ENCODE measurements at regions not wholly inside any gene's neighbourhood (a gene's known extent, or its start where the extent isn't known, plus 50 kb on each side); places are given as distances from the start of the nearest gene placed in this dataset.

- no peaks in the 10 kb centered on the region for H3K9me3 Mint-ChIP-seq
- no peaks in the 10 kb centered on the region for H3K4me1 Mint-ChIP-seq
- H3K27ac Mint-ChIP-seq = no peak overlapping the region
- DNase-seq = no peak
- no peak for ATAC-seq
- H3K4me3 Mint-ChIP-seq = no peak overlapping the region
- no peaks in the 10 kb centered on the region for H3K27me3 Mint-ChIP-seq
- H3K36me3 Mint-ChIP-seq (ENCODE audit: low read depth) = no peaks in the 10 kb centered on the region
Observed at GRCh38 chr7:8906396-8907075, 473.1 kb downstream of the NXPH1 start.

GRCh38 chr7:8908889-8909288 is 475.5 kb downstream of the NXPH1 start:
- no peak for DNase-seq
- H3K9me3 Mint-ChIP-seq = no peaks in the 10 kb centered on the region
- no peaks in the 10 kb centered on the region for H3K36me3 Mint-ChIP-seq (ENCODE audit: low read depth)
- no peaks in the 10 kb centered on the region for H3K4me1 Mint-ChIP-seq
- ATAC-seq = no peak
- no peak overlapping the region for H3K27ac Mint-ChIP-seq
- no peaks in the 10 kb centered on the region for H3K27me3 Mint-ChIP-seq
- no peak overlapping the region for H3K4me3 Mint-ChIP-seq

- Mint-ChIP-seq H3K27ac (no peak overlapping the region), H3K36me3 (ENCODE audit: low read depth) (no peaks in the 10 kb centered on the region), H3K4me3 (no peak overlapping the region), H3K4me1 (no peaks in the 10 kb centered on the region), H3K27me3 (no peaks in the 10 kb centered on the region), H3K9me3 (no peaks in the 10 kb centered on the region)
- ATAC-seq (no peak), DNase-seq (no peak)
Observed at GRCh38 chr7:8913682-8914081, 480.3 kb downstream of the NXPH1 start.

- ATAC-seq (no peak), DNase-seq (no peak)
- Mint-ChIP-seq H3K36me3 (ENCODE audit: low read depth) (no peaks in the 10 kb centered on the region), H3K4me1 (no peaks in the 10 kb centered on the region), H3K9me3 (peaks cover 15% of the 10 kb centered on the region), H3K27me3 (no peaks in the 10 kb centered on the region), H3K27ac (no peak overlapping the region), H3K4me3 (no peak overlapping the region)
Observed at GRCh38 chr7:8921807-8922206, 488.4 kb downstream of the NXPH1 start.

GRCh38 chr7:8922726-8923125 is 489.3 kb downstream of the NXPH1 start:
- no peak overlapping the region for H3K27ac Mint-ChIP-seq
- no peaks in the 10 kb centered on the region for H3K4me1 Mint-ChIP-seq
- no peaks in the 10 kb centered on the region for H3K27me3 Mint-ChIP-seq
- ATAC-seq (no peak), DNase-seq (no peak)
- H3K9me3 Mint-ChIP-seq = peaks cover 15% of the 10 kb centered on the region
- H3K4me3 Mint-ChIP-seq = no peak overlapping the region
- no peaks in the 10 kb centered on the region for H3K36me3 Mint-ChIP-seq (ENCODE audit: low read depth)

- no peaks in the 10 kb centered on the region for H3K4me1 Mint-ChIP-seq
- H3K4me3 Mint-ChIP-seq = no peak overlapping the region
- H3K27ac Mint-ChIP-seq = no peak overlapping the region
- ATAC-seq (no peak), DNase-seq (no peak)
- no peaks in the 10 kb centered on the region for H3K36me3 Mint-ChIP-seq (ENCODE audit: low read depth)
- H3K9me3 Mint-ChIP-seq = peaks cover 15% of the 10 kb centered on the region
- H3K27me3 Mint-ChIP-seq = no peaks in the 10 kb centered on the region
Observed at GRCh38 chr7:8923164-8923806, 489.9 kb downstream of the NXPH1 start.

GRCh38 chr7:8931906-8932646 is 498.7 kb downstream of the NXPH1 start:
- Mint-ChIP-seq H3K27ac (no peak overlapping the region), H3K4me1 (no peaks in the 10 kb centered on the region), H3K4me3 (no peak overlapping the region), H3K27me3 (no peaks in the 10 kb centered on the region), H3K36me3 (ENCODE audit: low read depth) (no peaks in the 10 kb centered on the region), H3K9me3 (peaks cover 10% of the 10 kb centered on the region)
- no peak for ATAC-seq
- DNase-seq = no peak

GRCh38 chr7:8932751-8933150 is 499.3 kb downstream of the NXPH1 start:
- DNase-seq (no peak), ATAC-seq (no peak)
- no peaks in the 10 kb centered on the region for H3K36me3 Mint-ChIP-seq (ENCODE audit: low read depth)
- no peak overlapping the region for H3K27ac Mint-ChIP-seq
- no peaks in the 10 kb centered on the region for H3K27me3 Mint-ChIP-seq
- H3K9me3 Mint-ChIP-seq = peaks cover 10% of the 10 kb centered on the region
- H3K4me3 Mint-ChIP-seq = no peak overlapping the region
- no peaks in the 10 kb centered on the region for H3K4me1 Mint-ChIP-seq

GRCh38 chr7:8937204-8937603 is 503.8 kb downstream of the NXPH1 start:
- no peak for DNase-seq
- H3K36me3 Mint-ChIP-seq (ENCODE audit: low read depth) = no peaks in the 10 kb centered on the region
- H3K4me3 Mint-ChIP-seq = no peak overlapping the region
- peaks cover 23% of the 10 kb centered on the region for H3K9me3 Mint-ChIP-seq
- no peak for ATAC-seq
- H3K27me3 Mint-ChIP-seq = no peaks in the 10 kb centered on the region
- no peaks in the 10 kb centered on the region for H3K4me1 Mint-ChIP-seq
- H3K27ac Mint-ChIP-seq = no peak overlapping the region

GRCh38 chr7:8938044-8938805 is 504.8 kb downstream of the NXPH1 start:
- Mint-ChIP-seq H3K36me3 (ENCODE audit: low read depth) (no peaks in the 10 kb centered on the region), H3K9me3 (peaks cover 26% of the 10 kb centered on the region), H3K4me1 (no peaks in the 10 kb centered on the region), H3K27me3 (no peaks in the 10 kb centered on the region), H3K4me3 (no peak overlapping the region), H3K27ac (no peak overlapping the region)
- ATAC-seq (no peak), DNase-seq (no peak)

GRCh38 chr7:8939446-8939845 is 506.0 kb downstream of the NXPH1 start:
- Mint-ChIP-seq H3K4me1 (no peaks in the 10 kb centered on the region), H3K9me3 (peaks cover 26% of the 10 kb centered on the region), H3K27ac (no peak overlapping the region), H3K36me3 (ENCODE audit: low read depth) (no peaks in the 10 kb centered on the region), H3K27me3 (no peaks in the 10 kb centered on the region), H3K4me3 (no peak overlapping the region)
- DNase-seq = no peak
- ATAC-seq = no peak

- DNase-seq (no peak), ATAC-seq (no peak)
- Mint-ChIP-seq H3K36me3 (ENCODE audit: low read depth) (no peaks in the 10 kb centered on the region), H3K4me3 (no peak overlapping the region), H3K4me1 (no peaks in the 10 kb centered on the region), H3K27ac (no peak overlapping the region), H3K27me3 (no peaks in the 10 kb centered on the region), H3K9me3 (peaks cover 19% of the 10 kb centered on the region)
Observed at GRCh38 chr7:8963722-8964121, 530.3 kb downstream of the NXPH1 start.

GRCh38 chr7:8965177-8965576 is 531.8 kb downstream of the NXPH1 start:
- DNase-seq = no peak
- Mint-ChIP-seq H3K4me1 (no peaks in the 10 kb centered on the region), H3K27me3 (no peaks in the 10 kb centered on the region), H3K4me3 (no peak overlapping the region), H3K36me3 (ENCODE audit: low read depth) (no peaks in the 10 kb centered on the region), H3K9me3 (peaks cover 14% of the 10 kb centered on the region), H3K27ac (no peak overlapping the region)
- no peak for ATAC-seq

GRCh38 chr7:8973601-8974000 is 540.2 kb downstream of the NXPH1 start:
- DNase-seq (no peak), ATAC-seq (no peak)
- peaks cover 21% of the 10 kb centered on the region for H3K9me3 Mint-ChIP-seq
- no peak overlapping the region for H3K4me3 Mint-ChIP-seq
- H3K27me3 Mint-ChIP-seq = no peaks in the 10 kb centered on the region
- no peak overlapping the region for H3K27ac Mint-ChIP-seq
- no peaks in the 10 kb centered on the region for H3K4me1 Mint-ChIP-seq
- H3K36me3 Mint-ChIP-seq (ENCODE audit: low read depth) = no peaks in the 10 kb centered on the region
